HUES48 (cell line): ENCODE measurements at regions not wholly inside any gene's neighbourhood (a gene's known extent, or its start where the extent isn't known, plus 50 kb on each side); places are given as distances from the start of the nearest gene placed in this dataset.

Experiments used
- H3K27ac ChIP-seq: one replicate; pipeline ENCODE4 v1.7.0; 2013; ENCODE audit warnings: low read depth, low read length, inconsistent platforms
- H3K27me3 ChIP-seq: 2 replicates; pipeline ENCODE4 v1.6.1; 2013; ENCODE audit warnings: mild to moderate bottlenecking, low read length; ENCODE audit not compliant: control insufficient read depth, insufficient read depth
- H3K36me3 ChIP-seq: 2 replicates; pipeline ENCODE4 v1.6.1; 2013; ENCODE audit warnings: low read length; ENCODE audit not compliant: control insufficient read depth, insufficient read depth
- H3K4me1 ChIP-seq: 2 replicates; pipeline ENCODE4 v1.6.1; 2013; ENCODE audit warnings: mild to moderate bottlenecking, low read length; ENCODE audit not compliant: control insufficient read depth, insufficient read depth
- H3K4me3 ChIP-seq: 2 replicates; pipeline ENCODE4 v1.5.1; 2013; ENCODE audit warnings: mild to moderate bottlenecking, low read depth, low read length
- H3K9ac ChIP-seq: 2 replicates; pipeline ENCODE4 v1.6.1; 2013; ENCODE audit warnings: mild to moderate bottlenecking, low read depth, low read length, moderate library complexity
- H3K9me3 ChIP-seq: 2 replicates; pipeline ENCODE4 v1.6.1; 2013; ENCODE audit warnings: low read length; ENCODE audit not compliant: control insufficient read depth, insufficient read depth

DNA sequence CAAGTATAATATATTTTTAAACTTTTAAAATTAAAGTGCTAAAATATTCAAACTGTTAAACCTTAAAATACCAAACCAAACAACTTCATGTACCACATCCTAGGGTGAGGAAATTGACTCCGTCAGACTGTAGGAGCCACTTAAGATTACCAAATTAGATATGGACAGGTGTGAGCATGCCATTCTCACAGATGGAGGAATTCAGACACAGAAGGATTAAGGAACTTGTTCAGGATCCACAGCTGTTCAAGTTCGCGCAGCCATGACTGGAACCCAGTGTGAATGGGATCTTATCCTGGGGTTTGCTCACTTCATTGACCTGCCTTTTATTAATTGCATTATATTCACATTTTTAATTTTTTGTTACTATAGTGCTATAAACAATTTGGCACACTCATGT lies 224.9 kb upstream of the PCDH7 start:
- Histone ChIP-seq H3K27ac (no peak overlapping the region), H3K9ac (no peak overlapping the region), H3K4me1 (no peaks in the 10 kb centered on the region), H3K36me3 (no peaks in the 10 kb centered on the region), H3K9me3 (no peaks in the 10 kb centered on the region), H3K4me3 (no peak overlapping the region), H3K27me3 (no peaks in the 10 kb centered on the region)

DNA sequence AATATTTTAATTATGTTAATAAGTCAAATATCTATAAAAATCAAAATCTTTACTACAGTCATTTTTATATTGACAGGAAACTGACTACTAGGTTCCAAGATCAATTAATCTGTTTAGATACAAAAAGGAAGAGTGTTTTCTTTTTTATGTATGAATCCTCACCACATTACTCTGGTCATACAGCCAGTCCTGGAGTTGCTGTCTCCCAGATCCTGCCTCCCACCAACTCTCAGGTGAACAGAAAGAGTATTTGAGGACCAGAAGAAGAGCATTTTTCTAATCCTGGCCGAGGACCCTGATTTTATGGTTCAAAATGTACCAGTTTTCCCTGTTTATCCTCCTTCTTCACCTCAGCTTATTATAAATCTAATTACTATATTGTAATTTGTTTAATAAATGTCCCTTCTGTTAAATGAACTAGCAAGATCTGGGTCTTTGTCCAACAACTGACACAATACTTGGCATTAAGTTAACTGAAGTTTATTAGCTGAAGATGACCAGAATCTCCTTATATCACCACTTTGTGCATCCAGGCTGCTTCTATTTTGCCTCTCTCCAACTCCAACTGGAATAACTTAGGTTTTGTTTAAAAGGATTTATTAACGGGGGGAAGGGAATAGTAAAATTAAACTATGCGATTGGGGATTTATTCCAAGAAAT lies 224.4 kb upstream of the PCDH7 start:
- Histone ChIP-seq H3K27me3 (no peaks in the 10 kb centered on the region), H3K4me3 (no peak overlapping the region), H3K4me1 (no peaks in the 10 kb centered on the region), H3K36me3 (no peaks in the 10 kb centered on the region), H3K9ac (no peak overlapping the region), H3K27ac (no peak overlapping the region), H3K9me3 (no peaks in the 10 kb centered on the region)

DNA sequence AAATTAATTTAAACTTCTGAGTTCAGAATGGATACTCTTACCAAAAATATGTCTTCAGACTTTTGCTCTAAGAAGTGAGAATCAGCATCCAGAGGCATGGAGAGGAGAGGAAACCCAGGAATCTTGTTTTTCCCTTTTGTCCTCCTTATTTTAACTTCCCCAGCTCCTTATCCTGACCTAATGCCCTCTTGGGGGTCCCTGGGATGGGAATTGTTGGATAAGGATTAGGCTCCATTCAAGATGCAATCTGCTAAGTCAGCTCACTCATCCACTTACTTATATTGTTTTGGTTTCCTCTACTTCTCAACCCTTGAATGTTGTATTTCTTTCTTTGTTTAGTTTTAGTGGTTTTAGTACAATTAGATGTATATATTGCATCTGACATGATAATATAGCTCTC lies 208.4 kb upstream of the PCDH7 start:
- no peak overlapping the region for H3K27ac ChIP-seq
- H3K9me3 ChIP-seq: no peaks in the 10 kb centered on the region
- H3K4me3 ChIP-seq: no peak overlapping the region
- H3K9ac ChIP-seq: no peak overlapping the region
- no peaks in the 10 kb centered on the region for H3K36me3 ChIP-seq
- no peaks in the 10 kb centered on the region for H3K27me3 ChIP-seq
- no peaks in the 10 kb centered on the region; the same call in 1 of the 2 replicates for H3K4me1 ChIP-seq

DNA sequence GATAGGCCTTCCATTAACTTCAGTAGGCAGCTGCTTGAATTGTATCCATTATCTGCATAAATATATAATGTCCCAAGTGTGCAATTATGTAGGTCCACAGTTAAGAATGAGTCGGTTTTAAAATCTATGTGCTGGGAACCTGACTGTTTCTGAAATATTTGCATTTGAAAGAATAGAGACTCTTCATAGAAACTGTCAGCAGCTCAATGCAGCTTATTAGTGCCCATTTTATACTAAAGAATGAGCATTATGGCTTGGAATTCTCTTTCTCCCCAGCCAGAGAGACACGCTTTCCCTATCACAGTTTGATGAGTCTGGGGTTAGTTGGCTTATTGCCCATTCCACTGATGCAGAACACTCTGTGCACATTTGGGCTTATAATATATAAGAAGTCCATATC lies 202.0 kb upstream of the PCDH7 start:
- H3K4me1 ChIP-seq: no peaks in the 10 kb centered on the region
- no peak overlapping the region for H3K27ac ChIP-seq
- no peaks in the 10 kb centered on the region for H3K9me3 ChIP-seq
- H3K27me3 ChIP-seq: no peaks in the 10 kb centered on the region
- no peak overlapping the region for H3K9ac ChIP-seq
- no peak overlapping the region for H3K4me3 ChIP-seq
- H3K36me3 ChIP-seq: no peaks in the 10 kb centered on the region

DNA sequence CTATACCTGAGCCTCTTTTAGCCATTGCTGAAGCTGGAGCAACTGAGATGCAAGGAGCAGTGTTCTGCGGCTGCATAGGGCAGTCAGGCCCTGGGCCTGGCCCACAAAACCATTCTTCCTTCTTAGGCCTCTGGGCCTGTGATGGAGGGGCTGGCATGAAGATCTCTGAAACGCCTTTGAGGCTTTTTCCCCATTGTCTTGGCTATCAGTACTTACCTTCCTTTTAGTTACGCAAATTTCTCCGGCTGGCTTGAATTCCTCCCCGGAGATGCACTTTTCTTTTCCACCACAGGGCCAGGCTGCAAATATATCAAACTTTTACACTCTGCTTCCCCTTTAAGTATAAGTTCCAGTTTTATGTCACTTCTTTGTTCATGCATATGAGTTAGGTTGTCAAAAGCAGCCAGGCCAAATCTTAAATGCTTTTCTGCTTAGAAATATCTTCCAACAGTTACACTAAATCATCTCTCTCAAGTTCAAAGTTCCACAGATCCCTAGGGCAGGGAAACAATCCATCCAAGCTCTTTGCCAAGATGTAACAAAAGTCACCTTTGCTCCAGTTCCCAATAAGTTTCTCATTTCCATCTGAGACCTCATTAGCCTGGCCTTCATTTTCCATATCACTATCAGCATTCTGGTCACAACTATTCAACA lies 194.4 kb upstream of the PCDH7 start:
- Histone ChIP-seq H3K27ac (no peak overlapping the region), H3K4me3 (no peak overlapping the region), H3K9ac (no peak overlapping the region), H3K27me3 (no peaks in the 10 kb centered on the region), H3K4me1 (no peaks in the 10 kb centered on the region), H3K9me3 (peaks cover 16% of the 10 kb centered on the region), H3K36me3 (no peaks in the 10 kb centered on the region)

DNA sequence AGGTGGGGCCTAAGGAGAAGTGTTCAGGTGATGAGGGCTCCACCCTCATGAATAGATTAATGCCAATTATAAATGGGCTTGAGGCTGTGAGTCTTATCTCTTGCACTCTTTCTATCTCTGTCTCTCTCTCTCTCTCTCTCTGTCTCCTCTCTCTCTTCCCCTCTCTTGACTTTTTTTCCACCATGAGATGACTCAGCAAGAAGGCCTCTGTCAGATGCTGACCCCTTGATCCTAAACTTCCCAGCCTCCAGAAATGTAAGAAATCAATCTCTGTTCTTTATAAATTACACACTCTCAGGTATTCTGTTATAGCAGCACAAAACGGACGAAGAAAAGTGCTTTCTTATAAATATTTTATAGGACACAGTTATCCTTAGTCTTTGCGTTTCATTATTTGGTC lies 184.9 kb upstream of the PCDH7 start:
- H3K9ac ChIP-seq: no peak overlapping the region
- no peak overlapping the region for H3K4me3 ChIP-seq
- H3K9me3 ChIP-seq: no peaks in the 10 kb centered on the region
- no peaks in the 10 kb centered on the region for H3K36me3 ChIP-seq
- no peaks in the 10 kb centered on the region for H3K4me1 ChIP-seq
- no peaks in the 10 kb centered on the region for H3K27me3 ChIP-seq
- H3K27ac ChIP-seq: no peak overlapping the region

DNA sequence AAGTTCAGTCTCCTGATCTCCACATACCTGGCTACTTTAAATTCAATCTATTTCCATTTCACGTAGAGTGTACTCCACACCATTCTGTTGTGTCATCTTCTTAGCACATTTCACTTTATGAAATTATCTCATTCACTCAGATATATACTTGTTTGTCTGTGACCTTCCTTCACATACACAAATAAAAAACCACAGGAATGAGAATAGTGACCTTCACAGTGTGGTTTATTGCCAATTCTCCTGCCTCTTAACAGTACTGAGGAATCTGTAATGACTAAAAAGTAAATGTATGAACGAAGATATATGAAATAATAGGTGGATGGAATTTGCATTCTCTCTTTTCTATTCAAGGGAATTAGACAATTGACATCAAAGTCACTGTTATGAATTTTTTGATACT lies 183.9 kb upstream of the PCDH7 start:
- no peak overlapping the region for H3K4me3 ChIP-seq
- H3K9me3 ChIP-seq: no peaks in the 10 kb centered on the region
- H3K4me1 ChIP-seq: no peaks in the 10 kb centered on the region
- H3K36me3 ChIP-seq: no peaks in the 10 kb centered on the region
- no peak overlapping the region for H3K27ac ChIP-seq
- no peaks in the 10 kb centered on the region for H3K27me3 ChIP-seq
- H3K9ac ChIP-seq: no peak overlapping the region

DNA sequence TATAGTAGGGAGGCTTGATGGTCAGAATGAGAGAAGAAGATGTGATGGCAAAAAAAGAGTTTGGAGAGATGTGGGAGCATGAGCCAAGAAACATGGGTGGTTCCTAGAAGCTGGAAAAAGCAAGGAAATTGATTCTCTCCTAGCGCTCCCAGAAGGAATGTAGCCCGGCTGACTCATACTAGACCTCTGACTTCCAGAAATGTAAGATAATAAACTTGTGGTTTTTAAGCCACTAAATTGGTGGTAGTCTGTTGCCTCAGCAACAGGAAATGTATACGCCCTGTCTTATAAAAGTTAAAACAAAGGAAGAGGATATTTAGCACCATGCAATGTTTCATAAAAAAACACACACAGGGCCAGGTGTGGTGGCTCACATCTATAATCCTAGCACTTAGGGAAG lies 182.7 kb upstream of the PCDH7 start:
- peaks cover 1% of the 10 kb centered on the region; the same call in 1 of the 2 replicates for H3K4me1 ChIP-seq
- H3K9ac ChIP-seq: no peak overlapping the region
- no peaks in the 10 kb centered on the region for H3K9me3 ChIP-seq
- no peaks in the 10 kb centered on the region for H3K36me3 ChIP-seq
- H3K27ac ChIP-seq: no peak overlapping the region
- H3K4me3 ChIP-seq: no peak overlapping the region
- no peaks in the 10 kb centered on the region for H3K27me3 ChIP-seq

DNA sequence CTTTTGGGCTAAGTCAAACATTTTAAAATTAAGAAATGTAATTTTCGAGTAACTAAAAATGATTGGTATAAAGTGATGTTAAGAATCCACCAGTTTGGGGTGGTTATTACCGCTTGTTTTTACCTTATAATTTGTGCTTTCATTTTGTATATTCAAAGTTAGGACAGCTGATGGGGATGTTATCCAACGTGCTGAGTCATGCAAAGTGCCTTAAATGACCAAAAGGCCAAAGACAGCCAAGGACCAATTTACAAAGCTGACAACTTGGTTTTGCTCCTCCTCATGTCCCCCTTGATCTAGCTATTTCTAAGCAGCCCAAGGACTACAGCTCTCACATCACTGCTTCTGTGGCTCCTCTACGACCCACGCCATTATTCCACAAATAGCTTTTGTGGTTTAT lies 181.4 kb upstream of the PCDH7 start:
- Histone ChIP-seq H3K4me3 (no peak overlapping the region), H3K9me3 (no peaks in the 10 kb centered on the region), H3K36me3 (no peaks in the 10 kb centered on the region), H3K9ac (no peak overlapping the region), H3K4me1 (peaks cover 14% of the 10 kb centered on the region), H3K27me3 (no peaks in the 10 kb centered on the region), H3K27ac (no peak overlapping the region)

DNA sequence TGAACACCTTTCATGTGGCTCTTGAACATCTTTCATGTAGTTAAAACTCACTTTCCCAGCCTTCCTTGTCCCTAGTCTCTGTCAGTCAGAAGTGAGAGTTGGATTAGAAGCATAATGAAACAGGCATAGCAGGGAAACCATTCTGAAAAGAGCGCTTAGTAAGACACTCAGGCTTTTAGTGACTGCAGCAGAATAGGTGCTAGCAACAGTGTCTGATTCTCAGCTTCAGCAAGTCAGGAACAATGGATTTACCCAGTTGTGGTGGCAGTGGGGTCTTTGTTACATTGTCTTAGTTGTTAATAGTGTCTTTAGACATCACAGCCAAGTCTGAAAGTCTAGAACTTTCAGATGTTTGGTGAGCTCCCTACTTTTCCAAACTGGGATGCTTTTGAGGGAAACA lies 177.1 kb upstream of the PCDH7 start:
- Histone ChIP-seq H3K36me3 (no peaks in the 10 kb centered on the region), H3K4me1 (peaks cover 14% of the 10 kb centered on the region), H3K27me3 (no peaks in the 10 kb centered on the region), H3K9me3 (no peaks in the 10 kb centered on the region), H3K4me3 (no peak overlapping the region), H3K27ac (peak overlapping the region; percentile 12), H3K9ac (no peak overlapping the region)

DNA sequence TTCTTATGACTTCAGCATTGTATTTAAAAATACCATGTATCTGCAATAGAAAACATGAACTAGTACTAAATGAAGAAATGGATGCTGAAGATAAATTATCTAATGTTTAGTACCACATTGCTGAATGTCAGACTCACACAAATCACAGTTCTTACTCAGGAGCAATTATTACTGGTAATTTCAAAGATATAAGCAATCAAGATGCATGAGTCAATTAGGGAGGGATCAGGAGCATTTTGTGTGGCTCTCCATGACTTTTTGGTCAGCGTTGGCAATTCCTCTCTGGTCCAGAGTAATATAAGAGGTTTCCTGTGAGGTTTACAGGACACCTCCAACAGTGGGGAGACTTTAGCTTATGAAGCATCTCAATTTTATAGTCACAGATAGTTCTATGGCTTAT lies 167.0 kb upstream of the PCDH7 start:
- Histone ChIP-seq H3K36me3 (no peaks in the 10 kb centered on the region), H3K4me1 (no peaks in the 10 kb centered on the region), H3K9me3 (no peaks in the 10 kb centered on the region)

More for the DNA sequence above, 167.0 kb upstream of the PCDH7 start:
- Histone ChIP-seq H3K27me3 (no peaks in the 10 kb centered on the region), H3K4me3 (no peak overlapping the region), H3K27ac (no peak overlapping the region), H3K9ac (no peak overlapping the region)
